ENCODE measurements at regions not wholly inside any gene's neighbourhood (a gene's known extent, or its start where the extent isn't known, plus 50 kb on each side); places are given as distances from the start of the nearest gene placed in this dataset.
A peak's percentile ranks its signal among the peaks of the same experiment; 100 is the strongest.

DNA sequence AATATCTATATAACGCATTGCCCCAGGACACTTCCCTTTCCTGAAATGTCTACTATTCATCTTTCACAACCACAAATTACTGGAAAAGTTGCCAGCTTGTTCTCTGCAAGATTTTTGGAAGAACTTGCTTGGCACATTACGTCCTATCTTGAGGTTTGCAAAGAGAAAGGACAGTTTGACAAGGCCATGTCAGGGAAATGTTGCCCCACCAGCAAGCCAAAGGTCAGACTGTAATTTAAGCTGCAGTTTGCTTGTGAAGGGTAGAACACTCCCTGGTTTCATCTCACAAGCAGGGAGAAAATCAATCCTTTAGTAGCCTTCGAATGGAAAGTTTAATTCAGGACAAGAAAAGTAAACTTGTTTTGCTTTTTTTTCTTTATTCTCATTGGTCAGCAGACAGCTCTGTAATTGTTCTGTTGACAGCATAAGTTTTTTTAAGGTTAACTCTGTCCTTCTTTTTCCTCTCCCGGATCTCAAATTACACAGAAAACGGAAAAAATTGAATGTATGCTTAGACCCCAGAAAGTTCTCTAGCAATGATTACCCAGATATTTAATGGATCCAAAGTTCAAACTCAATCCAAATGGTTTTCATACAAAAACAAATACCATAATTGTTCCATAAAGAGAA, 541.8 kb upstream of the NRSN1 start:
- no peak for DNase-seq (ENCODE audit: low read depth)

DNA sequence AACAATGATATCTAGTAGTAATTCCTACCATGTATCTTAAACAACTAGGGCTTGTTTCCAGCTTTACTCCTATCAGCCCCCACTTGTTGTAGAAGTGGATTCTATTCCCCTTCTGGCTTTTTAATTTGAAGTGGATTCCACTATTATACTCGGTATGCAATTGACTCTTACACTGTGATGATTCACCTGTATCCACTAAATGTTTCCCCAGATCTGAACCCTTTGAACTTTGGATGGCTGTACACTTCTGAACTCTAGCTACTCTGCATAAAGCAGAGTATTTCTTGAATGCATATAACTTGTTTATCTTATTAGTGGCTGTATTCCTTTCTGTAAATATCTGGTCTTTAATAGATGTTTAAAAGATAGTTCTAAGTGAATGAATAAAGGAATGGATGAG, 538.4 kb upstream of the NRSN1 start:
- DNase-seq (ENCODE audit: low read depth): no peak

DNA sequence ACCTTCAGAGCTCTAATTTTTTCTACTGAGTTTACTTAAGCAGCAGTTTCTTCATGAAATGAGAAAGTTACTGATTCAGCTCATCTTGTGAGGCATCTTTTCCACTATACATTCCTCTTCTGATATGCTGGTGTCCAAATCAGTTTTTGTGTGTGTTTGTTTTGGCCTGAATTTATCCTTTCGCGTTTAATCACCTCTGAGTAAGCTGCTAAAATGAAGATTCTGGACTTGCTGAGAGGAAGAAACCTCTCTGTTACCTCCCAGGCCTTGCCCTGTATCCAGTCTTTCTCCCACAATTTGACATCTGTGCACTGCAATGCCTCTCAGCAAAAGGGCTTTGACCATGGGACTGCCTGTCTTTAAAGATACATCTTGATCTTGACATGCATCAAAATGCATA, 536.2 kb upstream of the NRSN1 start:
- DNase-seq (ENCODE audit: low read depth): no peak

- DNase-seq (ENCODE audit: low read depth): no peak
Observed at GRCh38 chr6:23590498-23591126, 535.4 kb upstream of the NRSN1 start.

GRCh38 chr6:23591761-23592160, 534.3 kb upstream of the NRSN1 start:
- DNase-seq (ENCODE audit: low read depth): no peak

DNA sequence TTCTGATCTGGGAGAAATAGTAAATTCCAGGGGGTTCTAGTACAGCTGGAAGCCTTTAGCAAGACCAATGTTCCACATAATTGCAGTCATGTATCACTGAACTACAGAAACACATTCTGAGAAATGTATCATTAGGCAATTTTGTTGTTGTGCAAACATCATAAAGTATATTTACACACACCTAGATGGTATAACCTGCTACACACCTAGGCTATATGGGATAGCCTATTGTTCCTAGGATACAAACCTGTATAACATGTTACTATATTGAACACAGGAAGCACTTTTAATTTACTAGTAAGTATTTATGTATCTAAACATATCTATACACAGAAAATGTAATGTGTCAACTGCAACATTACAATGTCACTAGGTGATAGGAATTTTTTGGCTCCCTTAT, 525.9 kb upstream of the NRSN1 start:
- DNase-seq (ENCODE audit: low read depth): no peak

- DNase-seq (ENCODE audit: low read depth): no peak
Observed at GRCh38 chr6:23601811-23602345, 524.1 kb upstream of the NRSN1 start.

- no peak for DNase-seq (ENCODE audit: low read depth)
Observed at GRCh38 chr6:23608931-23609435, 517.0 kb upstream of the NRSN1 start.

DNA sequence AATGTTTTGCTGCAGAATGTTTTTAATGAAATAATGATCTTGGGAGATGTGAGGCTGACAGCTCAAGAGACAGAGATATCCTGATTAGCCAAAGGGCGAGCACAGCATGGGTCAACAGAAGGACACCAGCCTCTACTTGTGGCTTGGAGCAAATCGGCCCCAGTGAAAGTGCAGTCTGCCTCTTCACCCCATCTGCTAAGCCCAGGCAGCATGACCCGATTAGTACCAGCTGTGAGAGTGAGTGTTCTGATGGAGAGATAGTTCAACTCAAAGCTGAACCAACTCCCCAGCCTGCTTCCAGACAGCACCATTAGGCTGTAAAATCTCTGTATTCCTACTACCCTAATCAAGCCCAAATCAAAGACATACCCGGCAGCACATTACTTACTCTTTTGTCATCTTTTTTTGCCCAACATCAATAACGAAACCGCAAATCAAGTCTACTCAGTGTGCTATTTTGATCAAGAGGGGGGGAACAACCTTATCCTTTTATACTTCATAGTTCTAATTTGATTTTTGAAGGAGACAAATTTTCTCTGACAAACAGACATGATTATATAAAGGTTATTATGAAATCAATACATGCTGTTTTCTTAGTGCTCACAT, 514.1 kb upstream of the NRSN1 start:
- no peak for DNase-seq (ENCODE audit: low read depth)

DNA sequence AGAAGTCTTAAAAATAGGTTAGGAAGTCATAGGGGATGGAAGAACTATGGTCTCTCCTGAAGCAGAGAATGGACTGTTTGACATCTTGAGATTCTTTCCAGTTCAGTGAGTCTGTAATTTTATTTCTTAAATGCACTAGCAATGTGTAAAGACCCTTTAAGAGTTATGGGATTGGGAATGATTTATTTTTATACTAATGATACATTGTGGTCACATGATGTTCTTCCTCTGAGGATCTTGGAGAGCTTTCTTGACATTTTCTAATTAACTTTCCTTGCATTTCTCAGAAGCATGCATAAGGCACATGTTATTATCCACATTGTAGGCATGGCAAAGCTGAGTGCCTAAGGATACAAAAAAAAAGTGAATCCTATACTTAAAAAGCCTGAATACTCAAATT, 507.6 kb upstream of the NRSN1 start:
- no peak for DNase-seq (ENCODE audit: low read depth)

DNA sequence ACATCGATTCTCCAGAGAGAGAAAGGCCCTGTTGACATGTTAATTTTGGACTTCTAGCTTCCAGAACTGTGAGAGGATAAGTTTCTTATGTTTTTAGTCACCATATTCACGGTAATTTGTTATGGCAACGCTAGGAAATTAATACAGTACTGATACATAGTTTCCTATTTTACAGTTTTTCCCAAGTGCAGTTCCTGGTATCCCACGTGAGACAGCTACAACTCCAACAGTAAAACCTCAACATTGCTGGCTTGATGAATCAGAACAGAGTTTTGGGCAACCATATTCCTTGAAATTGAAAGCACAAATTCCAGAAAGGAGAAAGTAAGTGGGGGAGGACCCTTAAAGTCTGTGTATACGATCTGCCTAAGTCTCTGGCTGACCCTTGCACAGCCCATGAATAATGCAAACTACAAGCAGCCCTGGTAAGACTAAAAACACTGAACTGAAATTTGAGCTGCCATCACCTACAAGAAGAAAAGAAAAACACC, 505.1 kb upstream of the NRSN1 start:
- DNase-seq (ENCODE audit: low read depth): peak; percentile 6

DNA sequence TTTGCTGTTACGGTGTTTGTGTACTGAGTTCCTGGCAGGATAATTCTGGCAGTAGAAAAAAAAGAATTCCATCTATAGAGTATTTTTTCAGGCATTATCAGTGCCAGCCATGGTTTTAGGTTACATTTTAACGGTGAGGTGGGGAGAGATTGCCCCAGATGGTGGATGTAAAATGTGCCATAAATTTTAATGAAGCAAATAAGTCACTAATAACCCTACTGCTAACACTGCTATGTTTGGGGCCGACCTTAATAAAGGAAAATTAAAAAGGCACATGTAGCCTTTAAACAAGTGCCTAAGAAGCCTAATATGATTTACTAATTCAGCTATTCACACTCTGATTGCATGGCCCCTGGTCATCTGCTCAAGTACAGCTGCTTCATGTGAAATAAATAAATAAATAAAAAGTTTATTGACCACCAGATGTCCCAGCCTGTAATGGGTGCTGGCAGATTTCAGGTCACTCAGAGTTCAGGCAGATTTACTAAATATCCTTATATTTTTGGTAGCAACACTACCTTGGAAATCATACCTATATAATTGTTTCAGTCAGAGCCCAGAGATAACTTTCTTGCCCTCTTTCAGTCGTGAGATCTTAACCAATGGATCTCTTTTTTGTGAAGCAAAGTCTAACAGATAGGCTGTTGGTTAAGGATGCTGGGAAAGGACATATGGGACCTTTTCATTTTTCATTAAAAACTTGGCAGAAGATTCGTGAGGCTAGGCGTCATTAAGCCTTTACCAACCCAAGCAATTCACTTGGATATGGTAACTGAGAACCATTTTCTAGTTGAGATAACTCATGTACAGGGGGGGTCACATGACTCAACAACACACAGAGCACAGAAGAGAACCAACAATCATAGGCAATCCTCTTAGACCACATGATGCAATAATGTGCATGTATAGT, 495.0 kb upstream of the NRSN1 start:
- DNase-seq (ENCODE audit: low read depth): no peak

DNA sequence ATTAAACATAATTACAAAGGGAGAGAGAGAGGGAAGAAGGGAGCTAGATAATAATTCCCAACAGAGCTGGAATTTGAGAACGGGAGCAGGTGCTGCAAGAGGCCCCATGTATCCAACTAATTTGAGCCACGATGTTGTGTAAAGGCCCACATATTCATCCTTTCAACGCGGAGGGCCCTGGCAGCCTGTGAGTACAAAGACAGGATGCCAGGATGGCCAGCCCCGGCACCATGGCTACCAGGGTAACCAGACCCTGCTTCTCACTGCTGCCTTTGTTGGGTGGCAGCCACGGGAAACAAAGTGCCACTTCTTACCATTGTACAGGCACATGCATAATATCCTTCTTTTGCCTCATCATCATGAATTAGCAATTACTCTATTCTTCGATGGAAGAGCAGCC, 492.0 kb upstream of the NRSN1 start:
- no peak for DNase-seq (ENCODE audit: low read depth)

DNA sequence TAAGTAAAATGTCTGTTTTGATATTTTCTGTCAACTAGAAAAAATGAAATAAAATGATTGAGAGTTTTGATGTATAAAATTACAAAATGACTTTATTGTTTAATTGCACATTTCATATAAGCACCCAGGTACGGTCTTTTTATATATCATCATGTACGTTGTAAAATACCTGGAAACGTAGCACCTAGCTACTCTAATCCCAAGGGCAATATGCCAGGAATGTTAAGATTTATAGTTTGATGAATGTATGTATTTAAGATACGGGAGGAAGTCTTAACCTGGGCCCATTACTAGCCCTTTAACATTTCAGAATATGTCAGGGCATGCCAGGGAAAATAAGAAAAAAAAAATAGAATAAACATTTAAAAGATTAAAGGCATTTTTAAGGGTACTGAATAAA, 490.9 kb upstream of the NRSN1 start:
- DNase-seq (ENCODE audit: low read depth): no peak

GRCh38 chr6:23637296-23637695, 488.7 kb upstream of the NRSN1 start:
- DNase-seq (ENCODE audit: low read depth): no peak

DNA sequence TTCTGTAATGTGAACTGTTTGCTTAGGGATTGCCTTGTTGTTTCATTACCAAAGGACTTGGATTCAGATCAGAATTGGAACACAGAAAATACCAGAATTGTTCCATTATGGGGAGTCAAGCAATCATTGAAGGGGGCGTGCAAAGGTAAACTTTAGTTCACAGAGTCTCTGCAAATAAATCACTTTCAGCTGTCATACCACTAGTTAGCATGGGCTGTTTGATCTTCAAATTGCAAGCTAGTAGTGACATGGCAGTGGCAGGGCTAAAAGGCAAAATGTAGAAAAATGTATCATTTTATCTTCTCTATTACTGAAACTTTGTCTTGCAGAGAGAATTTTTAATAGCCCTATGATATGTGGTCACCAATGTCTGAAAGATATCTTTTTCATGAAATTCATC, 483.2 kb upstream of the NRSN1 start:
- no peak for DNase-seq (ENCODE audit: low read depth)

- no peak for DNase-seq (ENCODE audit: low read depth)
Observed at GRCh38 chr6:23647045-23647444, 479.0 kb upstream of the NRSN1 start.

- no peak for DNase-seq (ENCODE audit: low read depth)
Observed at GRCh38 chr6:23650676-23651075, 475.3 kb upstream of the NRSN1 start.

DNA sequence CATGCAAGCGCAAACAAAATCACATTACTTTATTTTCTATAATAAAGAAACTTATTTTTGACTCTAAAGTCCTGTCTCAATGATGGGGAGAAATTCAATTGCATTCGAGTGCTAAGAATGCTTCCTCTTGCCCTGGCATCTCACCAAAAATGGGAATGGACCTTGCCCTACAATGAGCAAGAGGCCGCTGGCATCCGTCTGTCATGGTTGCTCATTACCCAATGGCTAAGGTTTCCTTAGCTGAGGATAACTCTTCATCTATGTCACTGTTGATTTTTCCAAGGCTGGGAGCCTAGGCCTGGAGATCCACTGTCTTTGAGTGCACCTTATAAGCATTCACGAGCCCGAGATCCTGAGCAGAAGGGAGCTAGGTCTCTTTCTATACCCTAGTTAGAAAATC, 471.3 kb upstream of the NRSN1 start:
- no peak for DNase-seq (ENCODE audit: low read depth)

DNA sequence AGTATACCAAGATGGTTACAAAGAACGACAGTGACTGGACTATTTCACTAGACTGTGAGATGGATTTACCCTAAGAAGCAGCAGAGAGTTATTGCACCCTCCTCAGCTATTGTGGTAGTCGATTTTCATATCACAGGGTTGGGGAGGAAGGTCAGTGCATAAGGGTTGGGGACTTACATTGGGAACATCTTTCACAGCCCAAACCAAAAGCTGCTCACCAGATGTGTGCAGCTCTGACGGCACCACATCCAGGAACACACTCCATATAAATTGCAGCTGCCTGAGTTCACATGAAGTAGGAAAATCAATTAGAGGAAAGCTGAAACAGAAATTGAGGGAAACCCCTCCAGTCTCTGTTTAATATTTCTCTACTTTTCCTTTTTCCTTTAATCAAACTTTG, 470.5 kb upstream of the NRSN1 start:
- no peak for DNase-seq (ENCODE audit: low read depth)

- no peak for DNase-seq (ENCODE audit: low read depth)
Observed at GRCh38 chr6:23656255-23657194, 469.5 kb upstream of the NRSN1 start.
